NCI-H146 treated with DMSO at 0.1 percent for 48 hours (cell line): ENCODE measurements at regions not wholly inside any gene's neighbourhood (a gene's known extent, or its start where the extent isn't known, plus 50 kb on each side); places are given as distances from the start of the nearest gene placed in this dataset.

ENCODE experiments used
- DNase-seq: peaks from one replicate; lab custom pipeline; 2025; ENCODE audit not compliant: unreplicated experiment; lab: John Stamatoyannopoulos, UW

DNA sequence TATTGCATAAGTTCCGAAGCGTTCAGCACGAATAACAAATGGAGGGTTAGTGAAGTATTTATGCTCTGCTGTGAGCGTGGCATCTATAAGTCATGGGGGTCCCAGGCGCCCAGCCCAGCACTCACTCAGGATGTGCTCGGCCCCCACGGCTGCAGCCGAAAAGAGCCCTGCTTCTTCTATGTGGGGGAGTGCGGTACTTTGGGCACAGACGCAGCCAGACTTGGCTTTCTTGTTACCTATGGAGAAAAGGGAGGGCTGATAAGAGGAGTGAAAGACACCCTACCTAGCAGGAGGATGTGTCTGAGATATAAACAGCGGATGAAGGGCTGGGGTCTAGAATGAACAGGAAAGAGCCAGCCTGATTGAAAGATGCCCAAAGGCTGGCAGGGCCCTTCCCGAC, 51.4 kb downstream of the MRPL36 start:
- DNase-seq: no peak

GRCh38 chr5:1747803-1748085, 51.9 kb downstream of the MRPL36 start:
- DNase-seq: no peak

DNA sequence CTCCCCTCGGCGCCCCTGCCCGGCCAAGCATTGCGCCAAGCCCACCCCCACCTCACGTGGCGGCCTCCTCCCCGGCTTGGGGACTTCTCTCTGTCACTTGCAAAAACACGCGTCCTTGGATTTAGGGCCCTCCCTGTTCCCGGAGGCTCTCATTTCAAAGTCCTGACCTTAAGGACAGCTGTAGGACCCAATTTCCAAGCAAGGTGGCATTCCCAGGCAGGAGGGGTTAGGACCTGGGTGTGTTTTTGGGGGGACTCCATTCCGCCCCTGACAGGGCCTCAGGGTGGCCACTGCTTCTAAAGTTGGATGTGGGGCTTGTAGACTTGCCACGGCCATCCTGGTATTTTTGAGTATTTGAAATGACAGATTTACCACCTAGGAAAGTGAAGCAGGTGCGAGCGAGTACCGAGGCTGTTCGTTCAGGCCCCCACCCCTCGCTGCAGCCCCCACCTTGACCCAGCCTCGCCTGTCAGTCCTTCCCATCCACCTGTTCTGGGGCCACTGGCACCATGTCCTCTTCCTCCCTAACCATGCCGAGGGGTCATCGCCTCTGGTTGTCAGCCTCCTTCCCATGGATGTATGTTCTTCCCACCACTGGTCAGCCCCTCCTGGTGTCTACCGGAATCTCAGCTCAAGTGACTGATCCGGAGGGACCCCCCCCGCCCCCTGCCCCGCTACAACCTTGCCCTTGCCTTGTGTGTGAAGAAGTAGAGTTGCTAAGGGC, 52.4 kb downstream of the MRPL36 start:
- no peak for DNase-seq

DNA sequence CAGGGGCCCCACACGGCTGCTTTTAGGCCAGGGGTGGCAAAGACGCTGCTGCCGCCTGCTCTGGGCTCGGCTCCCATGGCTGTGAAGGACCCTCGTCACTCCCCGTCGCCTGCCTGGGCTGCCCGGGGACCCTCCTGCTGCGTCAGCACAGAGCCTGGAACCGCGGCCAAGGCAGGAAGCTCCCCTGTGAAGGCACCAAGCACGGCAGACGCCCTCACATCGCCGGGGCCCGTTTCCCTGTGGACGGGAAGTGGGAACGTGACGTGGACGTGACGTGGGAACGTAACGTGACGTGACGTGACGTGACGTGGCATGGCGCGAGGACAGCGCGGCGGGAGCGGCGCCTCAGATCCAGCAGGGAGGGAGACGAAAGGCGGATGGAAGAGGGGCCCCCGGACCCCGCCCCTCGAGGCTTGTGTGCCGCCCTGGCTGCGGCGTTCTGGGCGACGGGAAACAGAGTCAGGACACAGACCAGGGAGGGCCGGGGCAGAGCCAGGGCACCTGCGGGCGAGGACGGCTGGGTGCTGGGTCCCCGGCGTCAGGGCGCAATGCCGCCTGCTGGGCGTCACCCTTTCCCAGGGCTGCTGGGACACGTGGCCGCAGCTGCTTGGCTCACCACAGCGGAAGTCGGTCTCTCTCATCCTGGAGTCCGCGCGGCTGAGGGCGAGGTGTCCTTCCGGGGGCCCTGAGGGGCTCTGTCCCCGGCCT, 53.1 kb downstream of the MRPL36 start:
- no peak for DNase-seq

DNA sequence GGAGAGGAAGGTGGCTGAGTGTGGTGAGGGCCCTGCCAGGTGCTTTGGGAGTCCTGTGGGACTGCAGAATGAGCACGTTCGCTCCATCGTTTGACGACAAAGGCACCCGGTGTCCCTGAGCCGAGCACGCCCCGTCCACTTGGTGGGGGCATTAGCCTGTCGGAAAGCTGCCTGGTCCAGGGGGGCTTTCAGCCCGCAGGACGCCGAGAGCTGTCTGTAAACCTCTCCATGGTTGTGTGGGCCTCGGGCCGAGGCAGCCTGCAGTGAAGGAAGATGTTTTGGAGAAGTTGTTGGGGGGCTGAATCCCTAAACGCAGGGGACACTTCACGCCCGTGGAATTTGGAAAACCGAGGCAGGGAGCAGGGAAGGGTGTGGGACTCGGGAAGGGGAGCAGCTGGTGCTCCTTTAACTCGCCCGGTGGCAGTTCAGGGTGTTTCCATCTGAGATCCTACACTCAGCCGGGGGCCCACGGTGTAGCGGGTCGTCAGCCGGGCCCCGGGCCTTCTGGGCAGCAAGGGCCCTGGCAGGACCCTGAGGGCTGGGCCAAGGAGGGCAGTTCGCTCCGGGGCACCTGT, 53.8 kb downstream of the MRPL36 start:
- no peak for DNase-seq

DNA sequence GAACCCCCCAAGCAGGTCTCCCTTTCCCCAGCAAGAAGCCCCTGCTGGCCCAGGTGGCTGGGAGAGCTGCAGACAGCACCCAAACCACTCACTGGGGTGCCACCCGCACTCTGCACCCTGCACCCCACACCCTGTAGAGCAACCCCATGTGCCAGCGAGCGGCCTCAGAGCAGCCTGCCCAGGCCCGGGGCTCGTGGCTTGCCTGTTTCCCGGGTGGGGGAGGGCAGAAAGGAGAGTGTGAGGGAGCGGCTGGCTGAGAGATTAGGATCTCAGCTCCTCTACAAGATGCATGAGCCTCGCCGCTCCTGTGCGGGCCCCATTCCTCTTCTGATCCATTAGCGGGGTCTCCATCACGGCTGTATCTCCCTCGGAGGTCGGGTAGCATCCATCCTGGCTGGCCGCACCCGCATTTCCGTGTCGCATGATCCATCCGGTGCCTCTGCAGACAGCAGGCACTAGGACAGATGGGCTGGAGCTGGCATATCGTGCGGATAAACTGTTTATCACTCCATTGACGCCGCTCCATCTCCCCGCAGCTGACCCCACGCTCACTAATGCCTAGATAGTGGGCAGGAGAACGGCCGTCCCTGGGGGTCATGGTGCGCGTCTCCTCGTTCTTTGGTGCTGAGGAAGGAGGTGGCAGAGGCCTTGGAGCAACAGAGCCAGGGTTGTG, 54.4 kb downstream of the MRPL36 start:
- no peak for DNase-seq

- no peak for DNase-seq
These were observed 55.1 kb downstream of the MRPL36 start for GRCh38 chr5:1744393-1745122.

DNA sequence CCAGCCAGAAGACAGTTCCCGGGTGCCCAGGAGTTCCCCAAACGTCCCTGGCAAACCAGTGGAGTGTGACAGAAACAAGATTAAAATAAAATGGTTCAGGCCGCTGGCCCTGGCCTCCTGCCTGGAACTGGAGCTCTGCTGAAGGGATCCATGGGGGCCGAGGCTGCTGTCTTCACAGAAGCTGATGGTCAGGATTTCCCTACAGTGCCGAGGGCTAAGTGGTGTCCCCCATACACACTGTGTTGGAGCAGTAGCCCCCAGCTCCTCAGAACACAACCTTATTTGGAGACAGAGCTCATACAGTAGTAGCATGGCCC, 55.9 kb downstream of the MRPL36 start:
- DNase-seq: no peak

DNA sequence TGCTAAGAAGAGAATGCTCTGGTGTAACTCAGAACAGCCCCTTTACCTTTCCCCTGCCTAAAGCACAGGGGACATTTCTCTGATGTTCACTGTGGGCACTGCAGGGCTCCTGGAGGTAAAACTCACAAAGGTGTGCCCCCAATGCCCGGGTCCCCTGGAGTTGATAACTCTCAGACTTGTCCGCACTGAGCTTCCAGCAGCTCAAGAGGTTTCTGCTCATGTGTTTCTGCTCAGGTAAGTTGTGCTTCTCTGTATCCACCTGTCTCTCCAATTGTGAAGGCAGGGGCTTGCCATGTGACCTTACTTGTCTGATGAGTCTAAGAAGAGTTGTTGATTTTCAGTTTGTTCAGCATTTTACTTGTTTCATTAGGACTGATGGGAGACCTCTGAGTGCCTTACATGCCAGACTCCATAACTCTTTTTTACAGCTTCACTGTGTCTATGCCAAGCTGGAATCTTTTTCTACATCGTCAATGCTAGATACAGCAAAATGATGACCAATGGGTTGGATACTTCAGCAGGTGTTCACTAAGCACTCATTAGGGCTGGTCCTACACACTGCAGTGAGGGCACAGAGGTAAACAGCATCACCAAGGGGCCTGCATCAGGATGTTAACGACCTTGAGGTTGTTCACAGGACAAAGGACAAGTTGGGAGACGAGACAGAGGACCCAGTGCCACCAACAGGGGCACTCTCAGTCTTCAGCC, 56.4 kb downstream of the MRPL36 start:
- DNase-seq: no peak

DNA sequence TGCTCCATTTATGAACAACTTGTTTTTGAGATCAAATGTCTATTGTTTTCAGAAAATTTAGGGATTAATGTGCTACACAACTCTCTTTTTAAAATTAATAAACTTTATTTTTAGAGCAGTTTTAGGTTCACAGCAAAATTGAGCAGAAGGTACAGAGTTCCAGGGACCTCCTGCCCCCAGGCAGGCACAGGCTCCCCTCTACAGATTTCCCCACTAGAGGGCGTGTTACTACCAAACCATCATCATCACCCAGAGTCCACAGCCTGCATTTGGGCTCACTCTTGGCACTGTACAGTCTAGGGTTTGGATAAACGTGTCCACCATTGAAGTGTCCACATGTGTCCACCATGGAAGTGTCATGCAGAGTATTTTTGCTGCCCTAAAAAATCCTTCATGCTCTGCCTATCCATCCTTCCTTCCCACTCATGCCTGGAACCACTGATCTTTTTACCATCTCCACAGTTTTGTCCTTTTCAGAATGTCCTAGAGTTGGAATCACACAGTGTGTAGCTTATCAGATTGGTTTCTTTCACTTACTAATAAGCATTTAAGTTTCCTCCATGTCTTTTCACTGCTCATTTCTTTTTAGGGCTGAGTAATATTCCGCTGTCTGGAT, 61.7 kb downstream of the MRPL36 start:
- no peak for DNase-seq

DNA sequence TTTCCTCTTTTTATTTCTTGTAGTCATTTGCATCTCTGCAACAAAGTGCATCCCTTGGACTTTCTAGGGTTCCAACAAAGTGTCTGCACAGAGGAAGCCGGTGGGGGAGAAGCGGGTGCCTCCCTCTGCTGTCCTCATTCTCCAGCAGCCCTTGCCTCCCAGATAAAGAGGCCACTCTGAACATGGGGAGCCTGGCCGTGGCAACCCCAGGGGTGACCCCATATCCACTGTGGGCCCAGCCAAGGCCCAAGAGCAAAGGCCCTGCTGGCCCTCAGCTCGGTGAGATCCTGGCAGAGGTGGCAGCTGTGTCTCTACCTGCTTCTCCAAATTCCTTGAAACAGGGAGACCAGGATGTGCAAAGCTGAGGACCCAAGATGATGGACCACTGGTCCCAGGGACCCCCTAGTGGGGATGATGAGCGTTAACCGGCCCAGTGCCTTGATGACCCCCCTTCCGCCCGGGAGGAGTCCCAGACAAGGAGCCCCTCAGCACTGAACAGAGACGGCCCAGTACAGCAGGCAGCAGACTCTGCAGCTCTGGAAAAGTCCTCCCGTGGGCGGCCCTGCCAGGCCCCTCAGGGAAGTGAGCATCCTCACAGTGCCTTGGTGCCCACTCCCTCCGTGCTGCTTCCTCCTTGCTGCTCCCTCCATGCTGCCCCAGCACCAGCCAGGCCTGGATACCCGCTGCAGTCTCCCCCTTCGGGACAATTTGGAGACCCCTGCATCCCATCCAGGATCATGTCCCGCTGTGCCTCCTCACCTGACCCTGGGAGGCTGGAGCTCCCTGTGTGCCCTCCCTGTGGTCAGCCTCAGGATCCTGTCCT, 62.5 kb downstream of the MRPL36 start:
- DNase-seq: no peak

GRCh38 chr5:1736065-1736464, 63.6 kb downstream of the MRPL36 start:
- DNase-seq: no peak

DNA sequence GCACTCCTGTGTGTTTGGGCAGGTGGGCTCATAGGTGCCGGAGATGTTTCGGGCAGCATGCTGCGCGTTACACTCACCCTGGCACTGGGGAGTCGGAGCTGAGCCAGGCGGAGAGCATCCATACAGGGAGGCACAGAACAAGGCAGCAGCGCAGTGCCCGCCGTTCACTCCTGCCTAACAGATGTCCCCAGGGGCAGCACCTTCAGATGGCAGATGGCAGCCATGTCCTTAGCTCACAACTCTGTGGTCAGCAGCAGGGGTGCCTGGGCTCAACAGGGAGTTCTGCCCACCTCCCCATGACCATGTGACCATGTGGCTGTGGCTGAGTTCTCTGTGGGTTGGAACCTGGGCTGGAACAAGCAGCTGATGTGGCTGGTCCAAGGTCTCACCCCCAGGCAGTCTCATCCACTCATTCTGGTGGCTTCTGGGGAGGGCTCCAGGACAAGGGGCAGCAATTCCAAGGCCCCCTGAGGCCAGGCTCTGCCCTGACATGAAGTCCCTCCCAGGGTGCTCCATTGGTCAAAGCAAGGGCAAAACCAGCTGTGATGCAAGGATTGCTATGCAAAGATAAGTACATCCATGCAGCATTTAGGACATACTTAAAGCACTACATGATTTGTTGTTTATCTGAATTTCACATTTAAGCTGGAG, 64.2 kb downstream of the MRPL36 start:
- DNase-seq: no peak

- no peak for DNase-seq
These were observed 64.7 kb downstream of the MRPL36 start for GRCh38 chr5:1734908-1735289.

DNA sequence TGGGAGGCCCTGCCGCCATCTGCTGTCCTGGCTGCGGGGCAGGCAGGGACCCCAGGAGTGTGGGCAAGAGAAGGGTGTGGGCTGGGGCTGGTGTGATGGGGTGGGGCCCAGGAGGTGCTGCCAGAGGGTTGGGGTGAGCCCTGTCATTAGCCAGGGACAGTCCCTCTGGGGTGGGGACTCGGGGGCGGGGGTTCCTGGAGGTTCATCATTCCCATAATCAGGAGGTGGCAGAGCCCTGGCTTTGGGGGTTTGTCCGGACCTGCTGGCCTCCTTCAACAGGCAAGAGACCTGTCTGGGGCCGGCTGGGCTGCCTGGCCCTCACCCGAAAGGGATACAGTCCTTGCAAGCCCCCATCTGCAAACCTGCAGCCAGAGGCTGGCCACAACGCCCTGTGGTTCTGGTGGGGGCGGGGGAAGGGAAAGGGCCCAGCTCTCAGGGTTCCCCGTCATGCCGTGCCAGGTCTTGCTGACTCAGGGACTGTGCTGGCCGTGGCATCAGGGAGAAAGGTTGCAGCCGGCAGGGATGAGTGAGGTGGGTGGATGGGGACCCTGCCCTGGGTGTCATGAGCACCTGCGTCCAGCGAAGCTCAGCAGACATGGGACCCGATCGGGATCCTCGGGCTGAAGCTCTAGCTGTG, 65.2 kb downstream of the MRPL36 start:
- no peak for DNase-seq

DNA sequence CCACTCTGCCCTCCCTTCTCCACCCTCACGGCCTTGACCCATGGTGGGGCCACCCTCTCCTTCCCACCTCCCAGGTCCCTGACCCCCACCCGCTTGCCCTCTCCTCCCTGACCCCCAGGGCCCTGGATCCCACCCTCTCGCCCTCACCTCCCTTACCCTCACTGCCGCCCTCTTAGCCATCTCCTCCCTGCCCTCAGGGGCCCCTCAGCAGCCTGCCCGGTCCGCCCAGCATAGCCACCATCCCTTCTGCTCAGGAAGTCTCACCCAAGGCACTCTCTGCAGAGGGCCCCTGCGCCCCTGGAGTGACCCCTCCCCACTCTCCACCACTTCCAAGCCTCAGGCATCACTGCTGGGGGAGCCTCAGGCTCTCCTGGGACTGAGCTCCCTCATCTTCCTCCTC, 66.3 kb downstream of the MRPL36 start:
- no peak for DNase-seq

GRCh38 chr5:1732945-1733344, 66.7 kb downstream of the MRPL36 start:
- no peak for DNase-seq

- no peak for DNase-seq
These were observed 67.2 kb downstream of the MRPL36 start for GRCh38 chr5:1732238-1732941.
